HG03520 (cell line): ENCODE measurements at regions not wholly inside any gene's neighbourhood (a gene's known extent, or its start where the extent isn't known, plus 50 kb on each side); places are given as distances from the start of the nearest gene placed in this dataset.
"Not testable (repeated sequence)": the region's sequence is repeated elsewhere in the genome, so short reads cannot be mapped to it uniquely, and the experiment has no call there.

Source experiments
- ATAC-seq: cut with Tn5 transposase; IDR thresholded peaks from one replicate; pipeline ENCODE4 v1.9.1; 2021; ENCODE audit warnings: mild to moderate bottlenecking, moderate library complexity; ENCODE audit not compliant: unreplicated experiment

- ATAC-seq = no peak
Measured at GRCh38 chr5:62790348-62790747, 211.7 kb downstream of the LRRC70 start.

- ATAC-seq = no peak
Measured at GRCh38 chr5:62786099-62786498, 207.5 kb downstream of the LRRC70 start.

- ATAC-seq = no peak
Measured at GRCh38 chr5:62785588-62785987, 207.0 kb downstream of the LRRC70 start.

- peak; percentile 60 for ATAC-seq
Measured at GRCh38 chr5:62783374-62784057, 204.9 kb downstream of the LRRC70 start.

- no peak for ATAC-seq
Measured at GRCh38 chr5:62780888-62781287, 202.3 kb downstream of the LRRC70 start.

GRCh38 chr5:62780230-62780629, 201.6 kb downstream of the LRRC70 start:
- no peak for ATAC-seq

- peak; percentile 46 for ATAC-seq
Measured at GRCh38 chr5:62779010-62779422, 200.4 kb downstream of the LRRC70 start.

- no peak for ATAC-seq
Measured at GRCh38 chr5:62778316-62779009, 199.8 kb downstream of the LRRC70 start.

GRCh38 chr5:62777081-62777480, 198.5 kb downstream of the LRRC70 start:
- ATAC-seq = not testable (repeated sequence)

GRCh38 chr5:62776592-62776991, 198.0 kb downstream of the LRRC70 start:
- not testable (repeated sequence) for ATAC-seq

- ATAC-seq = no peak
Measured at GRCh38 chr5:62773460-62773859, 194.8 kb downstream of the LRRC70 start.

- no peak for ATAC-seq
Measured at GRCh38 chr5:62771341-62771740, 192.7 kb downstream of the LRRC70 start.

GRCh38 chr5:62767650-62768049, 189.0 kb downstream of the LRRC70 start:
- ATAC-seq = no peak

- no peak for ATAC-seq
Measured at GRCh38 chr5:62767077-62767476, 188.5 kb downstream of the LRRC70 start.

GRCh38 chr5:62762503-62762902, 183.9 kb downstream of the LRRC70 start:
- no peak for ATAC-seq

- not testable (repeated sequence) for ATAC-seq
Measured at GRCh38 chr5:62757686-62758085, 179.1 kb downstream of the LRRC70 start.

- ATAC-seq = not testable (repeated sequence)
Measured at GRCh38 chr5:62752998-62753367, 174.4 kb downstream of the LRRC70 start.

- ATAC-seq = not testable (repeated sequence)
Measured at GRCh38 chr5:62752056-62752997, 173.7 kb downstream of the LRRC70 start.

- ATAC-seq = no peak
Measured at GRCh38 chr5:62742207-62742606, 163.6 kb downstream of the LRRC70 start.

GRCh38 chr5:62741761-62742160, 163.1 kb downstream of the LRRC70 start:
- no peak for ATAC-seq

GRCh38 chr5:62737766-62738165, 159.1 kb downstream of the LRRC70 start:
- ATAC-seq = no peak
